GM18867 (cell line): ENCODE measurements at regions not wholly inside any gene's neighbourhood (a gene's known extent, or its start where the extent isn't known, plus 50 kb on each side); places are given as distances from the start of the nearest gene placed in this dataset.

ENCODE experiments used
- ATAC-seq: cut with Tn5 transposase; IDR thresholded peaks from one replicate; pipeline ENCODE4 v1.9.1; 2021; ENCODE audit warnings: mild to moderate bottlenecking, moderate library complexity; ENCODE audit not compliant: unreplicated experiment

DNA sequence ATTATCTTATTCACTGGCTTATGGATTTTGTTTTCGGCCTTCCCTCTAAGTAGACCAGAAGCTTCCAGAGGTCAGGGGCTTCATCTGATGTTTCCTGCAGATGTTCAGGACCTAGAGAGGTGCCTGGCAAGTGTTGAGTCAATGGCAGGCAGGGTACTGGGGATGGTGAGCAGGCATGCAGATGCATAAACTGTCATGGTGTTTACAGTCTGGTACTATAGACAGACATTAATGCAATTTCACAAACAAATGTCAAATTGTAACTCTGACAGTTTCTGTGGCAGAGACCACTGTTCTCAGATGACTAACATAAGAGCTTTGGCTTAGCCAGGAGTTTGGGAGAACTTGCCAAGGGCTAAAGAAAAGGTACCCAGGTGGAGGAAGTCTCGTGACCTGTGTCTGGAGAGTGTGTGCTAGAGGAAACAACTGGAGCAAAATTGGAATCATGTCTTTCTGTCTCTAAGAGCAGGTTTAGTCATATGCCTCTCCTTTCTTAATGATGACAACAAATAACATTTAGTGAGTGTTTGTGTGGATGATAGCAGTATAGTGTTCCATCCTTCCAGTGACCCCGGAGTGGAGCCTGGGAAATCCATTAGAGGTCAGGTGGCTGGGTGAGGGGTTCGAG, 53.7 kb upstream of the TRAK1 start:
- ATAC-seq = no peak

DNA sequence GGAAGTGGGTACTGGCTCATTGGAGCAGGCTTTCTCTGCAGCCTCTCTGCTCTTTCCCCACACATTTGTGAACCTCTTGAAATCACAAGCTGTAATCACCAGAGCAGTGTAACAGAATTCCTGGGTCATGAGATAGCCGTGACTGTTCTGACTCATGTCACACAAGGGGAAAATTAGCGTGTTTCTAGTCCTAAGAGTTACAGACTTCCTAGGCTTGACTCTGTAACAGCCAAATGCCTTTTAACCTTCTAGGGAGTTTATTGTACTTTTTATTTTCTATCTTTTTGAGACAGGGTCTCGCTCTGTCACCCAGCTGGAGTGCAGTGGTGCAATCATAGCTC, 54.7 kb upstream of the TRAK1 start:
- ATAC-seq = no peak

DNA sequence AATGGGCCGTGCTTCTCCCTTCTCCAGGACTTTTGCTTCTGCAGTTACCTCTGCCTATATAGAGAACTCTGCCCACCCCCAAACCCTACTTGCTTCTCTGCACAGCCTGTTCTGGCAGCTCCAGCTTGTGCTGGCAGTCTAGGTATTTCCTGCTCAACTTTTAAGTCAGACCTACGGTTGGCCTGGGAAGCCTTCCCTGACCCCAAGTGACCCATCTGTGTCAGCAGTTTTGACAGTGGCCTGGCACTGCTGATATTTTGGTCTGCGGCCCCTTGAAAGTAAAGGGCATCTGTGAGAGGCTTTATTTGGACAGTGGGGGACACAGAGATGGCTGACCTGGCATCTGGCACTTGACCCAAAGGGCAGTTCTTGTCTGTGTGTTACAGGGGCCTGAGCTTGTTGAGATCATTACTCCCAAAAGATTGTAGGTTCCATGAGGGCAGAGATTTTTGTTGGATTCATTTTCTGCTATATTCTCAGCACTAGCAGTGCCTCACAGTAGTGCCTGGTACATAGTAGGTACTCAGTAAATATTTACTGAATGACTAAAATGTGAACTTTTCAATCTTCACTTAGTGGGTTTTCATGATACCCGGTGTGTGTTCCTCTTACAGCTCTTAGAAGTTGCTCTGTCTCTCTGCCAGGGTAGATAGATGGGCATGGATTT, 55.2 kb upstream of the TRAK1 start:
- no peak for ATAC-seq

DNA sequence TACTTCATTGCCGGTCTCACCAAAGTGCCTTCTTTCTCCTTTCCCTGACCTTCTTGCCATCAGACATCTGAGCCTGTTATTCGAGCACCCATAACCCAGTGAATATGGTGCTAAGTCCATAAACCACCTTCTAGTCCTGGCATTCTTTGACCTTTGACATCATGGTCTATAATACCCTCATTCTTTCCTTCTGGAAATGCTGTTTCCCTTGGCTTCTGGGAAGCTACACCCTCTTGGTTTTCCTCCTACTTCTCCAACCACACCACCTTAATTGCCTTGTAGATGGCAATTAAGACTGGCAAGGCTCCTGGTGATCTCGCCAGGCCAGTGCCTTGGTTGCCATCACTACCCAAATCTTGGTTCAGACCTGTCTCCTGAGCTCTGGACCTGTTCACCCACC, 56.1 kb upstream of the TRAK1 start:
- no peak for ATAC-seq

DNA sequence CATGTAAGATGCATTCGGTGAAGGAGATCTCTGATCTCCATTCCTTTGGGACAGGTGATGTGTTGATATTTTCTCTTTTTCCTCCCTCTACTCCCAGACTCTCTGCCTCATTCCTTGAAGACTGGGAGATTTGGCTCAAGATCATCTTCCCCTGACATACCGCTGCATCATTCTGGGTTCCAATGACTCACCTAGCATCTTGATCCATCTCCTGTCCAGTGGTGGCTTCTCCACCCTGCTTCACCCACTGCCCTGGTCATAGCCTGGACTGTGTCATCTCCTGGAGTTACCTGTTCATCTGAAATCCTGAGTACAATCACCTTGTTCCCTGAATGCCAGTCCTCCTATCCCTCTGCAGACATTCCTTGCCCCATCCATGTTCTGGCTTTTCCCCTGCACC, 57.4 kb upstream of the TRAK1 start:
- ATAC-seq = no peak

DNA sequence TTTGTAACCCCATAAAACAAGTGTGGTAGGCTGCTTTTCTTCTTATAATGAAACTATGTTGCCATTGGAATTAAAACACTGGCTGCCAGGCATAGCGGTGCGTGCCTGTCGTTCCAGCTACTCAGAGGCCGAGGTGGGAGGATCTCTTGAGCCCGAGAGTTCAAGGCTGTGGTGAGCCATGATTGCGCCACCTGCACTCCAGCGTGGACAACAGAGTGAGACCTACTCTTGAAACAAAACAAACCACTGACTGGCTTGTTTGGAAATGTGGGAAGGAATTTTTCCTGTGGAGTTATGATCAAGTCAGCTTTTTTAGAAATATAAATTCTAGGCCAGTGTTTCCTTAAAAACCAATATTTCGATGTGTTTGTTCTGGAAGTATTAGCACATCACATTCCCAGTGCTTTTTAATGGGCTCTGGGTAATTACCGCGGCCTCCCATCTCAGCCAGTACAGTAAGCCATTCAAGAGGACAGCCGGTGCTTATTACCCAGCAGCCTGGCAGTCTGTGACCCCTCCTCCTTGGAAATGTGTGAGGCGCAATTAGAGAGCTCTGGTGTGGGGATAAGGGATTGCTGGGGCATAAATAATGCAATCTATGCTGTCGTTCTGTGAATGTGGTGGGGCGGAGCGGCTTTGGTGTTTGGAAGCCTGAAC, 58.3 kb upstream of the TRAK1 start:
- ATAC-seq = no peak

DNA sequence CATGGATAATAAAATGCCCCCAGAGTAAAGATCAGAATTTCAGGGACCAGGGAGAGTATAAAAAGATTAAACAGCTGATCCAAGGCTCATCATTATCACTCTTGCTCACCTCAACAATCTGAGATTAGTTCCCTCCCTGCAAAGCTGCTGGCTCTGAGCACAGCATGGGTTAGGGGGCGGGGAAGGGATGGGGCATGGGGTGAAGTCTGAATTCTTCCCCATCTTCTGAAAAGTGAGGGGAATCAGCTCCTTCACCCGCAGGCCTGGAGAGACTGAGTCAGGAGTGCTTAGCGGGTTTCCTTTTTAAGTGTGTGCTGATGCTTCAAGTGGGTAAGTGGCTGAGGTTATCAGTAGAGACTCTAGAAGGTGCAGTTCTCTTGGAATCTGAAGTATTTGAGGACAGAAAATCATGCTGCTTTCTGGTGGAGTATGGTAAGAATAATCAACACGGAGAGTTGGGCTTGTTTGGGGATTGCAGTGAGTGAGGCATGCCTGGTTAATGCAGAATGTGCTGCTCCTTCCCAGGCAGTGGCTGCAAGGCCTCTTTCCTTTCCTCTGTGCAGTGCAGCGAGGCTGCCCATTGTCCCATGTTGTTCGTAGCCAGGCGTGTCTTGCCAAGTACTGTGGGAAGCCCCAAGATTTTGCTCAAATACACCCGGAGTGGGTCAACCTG, 59.2 kb upstream of the TRAK1 start:
- no peak for ATAC-seq

DNA sequence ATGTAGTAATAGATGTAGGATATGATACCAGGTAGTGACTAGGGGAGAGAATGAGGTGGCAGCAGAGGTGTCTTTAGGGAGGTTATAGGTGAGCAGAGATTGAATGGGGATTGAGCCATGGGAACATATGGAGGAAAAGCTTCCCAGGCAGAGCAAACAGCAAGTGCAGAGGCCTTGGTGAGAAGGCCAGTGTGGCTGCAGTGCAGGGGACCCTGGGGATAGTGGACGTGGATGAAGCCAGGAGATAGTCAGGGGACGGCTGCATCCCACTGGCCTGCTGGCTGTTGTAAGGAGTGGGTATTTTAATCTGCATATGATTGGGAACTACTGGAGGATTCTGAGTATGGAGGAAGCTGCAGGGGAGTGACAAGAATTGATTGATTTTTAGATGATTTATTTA, 62.7 kb upstream of the TRAK1 start:
- ATAC-seq = no peak

DNA sequence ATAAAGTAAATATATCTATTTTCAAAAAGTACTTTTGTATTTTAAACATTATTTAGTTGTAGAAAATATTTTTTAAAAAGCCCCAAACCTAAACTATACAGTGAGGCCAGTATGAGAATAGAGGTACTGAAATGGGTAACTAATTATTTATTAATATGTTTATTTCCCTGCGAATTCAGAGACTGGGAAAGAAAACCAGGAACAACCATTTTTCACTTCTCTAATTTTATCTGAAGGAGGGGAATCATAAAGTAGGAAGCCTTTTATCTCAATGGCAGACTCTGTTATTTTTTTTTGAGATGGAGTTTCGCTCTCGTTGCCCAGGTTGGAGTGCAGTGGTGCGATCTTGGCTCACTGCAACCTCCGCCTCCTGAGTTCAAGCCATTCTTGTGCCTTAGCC, 63.6 kb upstream of the TRAK1 start:
- no peak for ATAC-seq

DNA sequence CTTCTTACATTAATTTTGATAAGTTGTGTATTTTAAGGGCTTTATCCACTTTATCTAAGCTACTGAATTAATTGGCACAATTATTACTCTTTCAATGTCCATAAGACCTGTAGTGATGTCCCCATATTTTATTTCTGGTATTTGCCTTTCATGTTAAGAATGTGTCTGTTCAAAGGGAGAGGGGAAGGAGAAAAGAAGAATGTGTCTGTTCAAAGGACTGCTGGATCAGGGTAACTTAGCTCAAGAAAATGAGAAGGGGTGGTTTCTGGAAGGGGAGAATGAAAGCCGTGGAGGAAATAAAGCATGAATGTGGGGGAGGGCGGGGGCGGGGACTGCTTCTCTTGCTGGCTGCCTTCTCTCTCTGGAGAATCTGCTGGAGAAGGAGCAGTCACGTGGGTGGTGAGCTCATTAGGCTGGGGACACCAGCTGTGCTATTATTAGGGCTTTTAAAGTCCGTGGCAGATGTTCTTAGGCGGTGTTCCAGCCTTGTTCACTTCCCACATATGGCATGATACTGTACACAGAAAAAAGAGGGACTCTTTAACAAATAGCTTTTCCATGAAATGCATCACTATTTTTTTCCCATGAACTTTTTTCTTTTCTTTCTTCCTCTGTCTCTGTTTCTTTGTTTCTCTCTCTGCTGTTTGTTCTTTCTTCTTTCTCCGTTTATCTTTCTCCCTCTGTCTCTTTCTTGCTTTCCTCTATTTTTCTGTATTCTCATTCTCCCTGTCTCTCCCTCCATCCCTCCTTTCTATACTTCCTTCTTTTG, 63.7 kb upstream of the ULK4 start:
- peak; percentile 71 for ATAC-seq

DNA sequence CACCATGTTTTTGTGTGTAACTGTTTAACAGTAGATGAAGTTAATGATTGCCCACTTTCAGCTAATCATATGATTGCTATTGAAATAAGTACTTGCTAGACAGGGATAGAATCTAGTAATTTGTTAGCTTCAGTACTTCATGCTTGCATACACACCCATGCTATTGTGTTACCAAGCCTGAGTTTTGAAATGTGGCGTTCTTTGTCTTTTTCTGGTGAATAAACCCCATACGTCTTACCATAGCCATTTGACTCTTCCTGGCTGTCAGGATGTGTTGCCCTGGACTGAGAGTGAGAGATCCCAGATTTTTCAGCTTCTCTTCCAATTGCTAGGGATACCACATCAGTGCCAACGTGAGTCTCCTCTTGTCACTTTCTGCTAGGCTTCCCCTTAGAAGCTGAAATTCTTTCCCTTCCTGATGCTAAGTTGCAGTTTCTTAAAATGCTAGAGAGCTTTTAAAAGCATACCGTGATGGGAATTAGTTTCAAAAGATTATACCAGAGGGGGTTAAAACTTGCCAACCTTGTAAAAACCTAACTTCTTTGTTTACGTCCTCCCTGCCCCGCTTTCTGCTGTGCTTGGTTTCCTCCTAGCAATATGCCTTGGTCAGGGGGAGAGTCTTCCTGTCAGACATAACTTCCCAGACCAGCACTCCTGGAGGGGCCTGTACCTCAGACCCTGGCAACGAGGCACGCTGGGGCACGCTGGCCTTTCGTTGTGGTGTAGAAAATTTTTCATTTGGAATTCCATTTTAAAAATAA, 62.9 kb upstream of the ULK4 start:
- ATAC-seq = no peak

DNA sequence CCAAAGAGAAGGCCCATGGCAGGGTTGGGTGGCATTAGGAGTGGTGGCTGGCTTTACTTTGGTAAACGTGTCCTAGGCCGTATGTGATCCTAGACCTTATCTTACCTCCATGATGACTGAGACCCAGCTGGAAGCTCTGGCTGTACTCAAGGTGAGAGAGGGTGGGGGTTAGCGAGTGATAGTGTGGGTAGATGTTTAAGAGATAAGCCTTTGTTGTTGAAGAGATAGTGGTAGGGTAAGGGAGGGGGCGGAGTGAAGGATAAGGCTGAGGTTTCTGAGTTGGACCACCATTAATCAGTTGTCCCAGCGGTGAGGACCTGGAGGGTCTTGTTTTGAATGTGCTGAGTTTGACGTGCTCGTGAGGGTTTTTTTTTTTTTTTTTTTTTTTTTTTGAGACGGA, 61.5 kb upstream of the ULK4 start:
- no peak for ATAC-seq

DNA sequence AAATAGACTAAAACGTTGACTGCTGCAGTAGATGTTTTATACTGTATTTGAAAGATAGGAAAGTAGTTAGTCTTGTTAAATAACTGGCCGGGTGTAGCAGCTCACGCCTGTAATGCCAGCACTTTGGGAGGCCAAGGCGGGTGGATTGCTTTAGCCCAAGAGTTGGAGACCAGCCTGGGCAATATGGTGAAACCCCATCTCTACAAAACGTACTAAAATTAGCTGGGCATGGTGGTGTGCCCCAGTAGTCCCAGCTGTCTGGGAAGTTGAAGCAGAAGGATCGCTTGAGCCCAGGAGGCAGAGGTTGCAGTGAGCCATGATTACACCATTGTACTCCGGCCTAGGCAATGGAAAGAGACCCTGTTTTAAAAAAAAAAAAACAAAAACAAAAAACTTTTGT, 60.5 kb upstream of the ULK4 start:
- no peak for ATAC-seq

DNA sequence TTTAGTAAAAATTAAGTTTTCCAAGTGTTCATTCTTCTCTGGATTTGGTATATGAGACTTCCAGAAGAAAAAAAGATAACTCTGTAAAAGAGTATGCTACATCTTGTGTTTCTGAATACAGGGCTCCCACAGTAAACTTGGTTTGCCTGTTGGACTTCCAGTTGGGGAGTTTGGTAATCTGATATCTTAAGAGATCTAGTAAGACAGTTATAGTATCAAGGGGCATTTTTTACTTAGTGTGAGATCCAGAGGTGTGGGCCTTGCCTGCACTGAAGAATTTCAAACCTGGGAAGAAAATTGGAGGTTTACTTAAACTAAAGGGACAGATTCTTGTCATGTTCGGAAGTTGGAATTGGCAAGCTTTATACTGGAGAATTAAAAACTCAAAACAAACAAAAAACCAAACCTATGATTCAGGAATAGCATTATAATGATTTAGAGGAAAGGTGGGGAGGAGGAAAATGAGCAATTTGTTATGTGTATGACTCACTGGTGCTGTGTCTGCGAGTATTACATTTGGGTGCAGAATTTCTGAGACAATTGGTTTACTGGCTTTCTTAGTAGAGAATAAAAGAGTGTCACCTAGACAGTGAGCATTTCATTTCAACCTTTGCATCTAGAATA, 58.9 kb upstream of the ULK4 start:
- ATAC-seq = no peak

DNA sequence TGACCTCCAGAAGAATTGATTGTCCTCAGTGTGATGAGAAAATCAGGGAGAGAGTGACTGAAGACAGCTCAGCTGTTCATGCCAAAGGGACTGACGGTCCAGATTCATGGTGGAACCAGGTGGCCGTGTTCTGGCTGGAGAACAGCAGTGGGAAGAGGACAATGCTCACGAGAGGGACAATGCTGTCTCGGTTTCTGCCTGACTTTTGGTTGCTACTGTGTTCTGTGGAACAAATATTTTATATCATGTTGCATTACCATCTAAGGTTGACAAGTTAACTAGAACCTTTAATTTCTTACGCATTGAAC, 58.0 kb upstream of the ULK4 start:
- ATAC-seq = no peak

DNA sequence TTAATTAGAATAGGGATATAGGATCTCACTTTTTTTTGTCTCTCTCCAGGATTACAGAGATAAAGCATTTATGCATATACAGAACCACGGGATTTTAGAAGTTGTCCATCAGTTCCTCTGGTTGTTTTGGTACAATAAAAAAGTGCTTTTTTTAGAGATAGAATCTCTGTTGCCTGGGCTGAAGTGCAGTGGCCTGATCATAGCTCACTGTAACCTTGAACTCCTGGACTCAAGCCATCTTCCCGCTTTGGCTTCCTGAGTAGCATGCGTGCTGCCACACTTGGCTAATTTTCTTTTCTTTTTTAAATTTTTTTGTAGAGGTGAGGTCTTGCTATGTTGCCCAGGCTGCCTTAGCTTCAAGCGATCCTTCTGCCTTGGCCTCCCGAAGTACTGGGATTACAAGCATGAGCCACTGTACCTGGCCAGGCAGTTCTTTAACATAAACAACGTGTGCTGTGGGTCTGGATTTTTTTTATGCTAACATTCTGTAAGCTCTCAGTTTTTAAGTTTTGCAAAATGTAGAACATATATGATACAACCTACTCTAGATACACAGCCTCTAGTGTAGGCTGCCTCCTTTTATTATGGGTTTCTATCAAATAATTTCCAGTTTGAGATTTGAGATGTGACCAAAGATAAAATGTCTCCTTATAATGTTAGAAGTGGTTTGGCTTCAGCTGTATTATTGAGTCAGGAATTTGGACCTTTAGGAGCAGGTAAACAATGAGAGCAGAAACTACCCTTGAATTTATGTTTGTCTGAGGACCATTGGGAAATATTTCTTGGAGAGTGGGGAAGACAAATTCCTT, 57.4 kb upstream of the ULK4 start:
- ATAC-seq = no peak

DNA sequence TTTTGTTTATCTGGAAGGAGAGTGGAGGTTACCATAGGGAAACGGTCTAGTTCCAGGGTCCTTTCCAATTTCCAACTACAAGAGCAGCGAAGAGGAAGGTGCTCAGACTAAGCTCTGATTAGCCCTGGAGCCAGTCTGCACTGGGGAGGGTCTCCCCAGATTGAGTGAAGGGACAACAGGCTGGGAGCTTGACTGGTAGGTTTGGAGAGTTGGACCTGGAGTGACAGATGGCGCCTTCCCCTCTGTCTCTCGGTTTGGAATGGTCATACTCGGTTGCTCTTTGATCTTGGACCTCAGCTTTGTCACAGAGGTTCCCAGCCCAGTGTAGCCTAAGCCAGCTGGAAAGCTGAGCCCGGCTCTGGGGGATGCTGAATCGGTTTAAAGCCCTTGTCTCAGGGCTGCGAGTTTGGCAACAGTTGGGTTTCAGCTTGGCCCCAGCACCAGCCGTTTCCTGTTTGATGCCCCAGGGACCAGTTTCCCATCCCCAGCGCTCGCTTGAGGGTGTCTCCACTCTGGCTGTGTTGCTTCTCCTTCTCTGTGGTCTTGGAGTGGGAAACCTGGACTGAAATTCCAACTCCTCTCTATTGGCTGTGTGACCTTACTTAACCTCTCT, 53.1 kb upstream of the ULK4 start:
- no peak for ATAC-seq

DNA sequence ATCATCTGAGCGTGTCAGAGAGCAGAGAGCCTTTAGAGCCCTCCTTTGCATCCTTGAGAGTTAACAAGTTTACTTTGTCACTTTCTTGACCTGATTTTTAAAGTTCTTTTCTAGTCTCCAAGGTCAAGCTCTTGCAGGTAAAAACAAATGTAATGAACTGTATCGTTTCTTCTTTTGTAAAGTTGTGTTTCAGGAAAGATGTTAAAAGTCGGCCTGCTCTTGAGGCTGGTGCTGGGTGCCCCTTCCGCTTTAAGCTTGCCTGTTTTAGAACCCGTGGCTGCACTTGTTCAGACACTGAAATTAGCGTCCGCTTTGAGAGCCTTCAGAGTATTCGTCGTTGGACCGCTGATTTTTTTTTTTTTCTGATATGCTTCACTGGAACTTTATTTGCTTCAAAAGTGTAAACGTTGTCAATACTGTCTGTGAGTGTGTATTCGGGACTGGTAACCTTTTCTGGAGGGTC, 52.6 kb upstream of the ULK4 start:
- no peak for ATAC-seq
